Activated CD4-positive, CD25-positive, alpha-beta regulatory T cell (primary cell): ENCODE measurements at regions not wholly inside any gene's neighbourhood (a gene's known extent, or its start where the extent isn't known, plus 50 kb on each side); places are given as distances from the start of the nearest gene placed in this dataset.

Experiments
- DNase-seq, 4 experiments: peaks; one replicate each; lab custom pipeline; 2025; lab: John Stamatoyannopoulos, UW

DNA sequence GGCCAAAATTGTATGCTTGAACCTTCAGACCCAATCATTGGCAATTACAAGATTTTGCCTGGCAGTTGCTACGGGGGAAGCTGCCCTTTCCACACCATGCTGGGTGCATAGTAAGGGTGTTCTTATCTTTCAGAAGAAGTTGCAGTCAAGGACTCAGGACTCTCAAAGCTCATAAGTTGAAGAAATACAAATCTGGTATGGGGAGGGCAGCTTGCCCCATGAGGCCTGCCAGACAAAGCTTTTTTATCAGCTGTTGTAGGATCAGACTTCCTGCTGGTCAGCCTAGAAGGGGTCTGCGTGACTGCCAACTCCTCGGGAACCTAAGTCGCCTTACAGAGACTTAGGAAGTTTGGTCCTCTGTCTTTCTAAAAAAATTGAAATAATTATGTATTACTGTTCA, 174.9 kb upstream of the TECRL start:
- DNase-seq: no peak

DNA sequence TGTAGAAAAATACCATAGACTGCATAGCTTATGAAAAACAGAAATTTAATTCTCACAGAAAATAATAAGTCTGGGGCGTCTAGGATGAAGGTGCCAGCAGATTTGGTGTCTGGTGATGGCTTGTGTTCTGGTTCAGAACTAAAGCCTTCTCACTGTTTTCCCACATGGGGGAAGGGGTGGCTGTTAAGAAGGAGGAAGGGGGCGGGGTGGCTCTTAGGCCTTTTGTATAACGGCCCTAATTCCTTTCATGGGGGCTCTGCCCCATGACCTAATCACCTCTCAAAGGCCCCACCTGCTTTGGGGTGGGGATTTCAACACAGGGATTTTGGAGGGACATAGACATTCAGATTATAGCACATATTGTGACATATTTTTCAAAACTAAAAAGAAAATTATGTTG, 173.2 kb upstream of the TECRL start:
- no peak for DNase-seq

DNA sequence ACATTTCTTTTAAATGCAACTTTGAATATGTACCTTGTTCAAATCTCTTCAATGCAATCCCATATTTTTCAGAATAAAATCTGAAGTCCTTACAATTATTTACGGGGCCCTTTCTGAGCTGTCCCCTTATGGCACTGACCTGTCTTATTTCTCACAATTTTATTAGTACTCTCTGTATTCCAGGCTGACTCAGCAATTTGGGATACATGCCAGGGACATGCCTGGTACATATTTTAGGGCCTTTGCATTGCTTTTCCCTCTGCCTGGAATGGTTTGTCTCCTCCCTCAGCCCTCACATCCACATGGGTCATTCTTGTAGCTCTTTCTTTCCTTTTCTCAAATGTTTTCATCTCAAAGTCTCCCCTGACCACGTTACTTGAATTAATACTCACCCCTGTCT, 172.2 kb upstream of the TECRL start:
- no peak for DNase-seq

DNA sequence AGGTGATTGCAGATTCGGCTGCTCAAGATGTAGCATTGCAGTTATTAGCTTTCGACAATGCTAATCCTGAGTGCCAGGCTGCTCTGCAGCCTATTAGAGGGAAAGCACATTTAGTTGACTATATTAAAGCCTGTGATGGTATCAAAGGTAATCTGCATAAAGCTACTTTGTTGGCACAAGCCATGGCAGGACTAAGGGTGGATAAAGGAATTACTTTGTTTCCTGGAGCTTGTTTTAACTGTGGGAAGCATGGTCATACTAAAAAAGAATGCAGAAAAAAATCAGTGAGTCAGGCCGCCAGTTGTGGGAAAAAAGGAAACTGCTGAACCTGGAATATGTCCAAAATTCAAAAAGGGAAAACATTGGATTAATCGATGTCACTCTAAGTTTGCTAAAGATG, 154.9 kb upstream of the TECRL start:
- DNase-seq: no peak

DNA sequence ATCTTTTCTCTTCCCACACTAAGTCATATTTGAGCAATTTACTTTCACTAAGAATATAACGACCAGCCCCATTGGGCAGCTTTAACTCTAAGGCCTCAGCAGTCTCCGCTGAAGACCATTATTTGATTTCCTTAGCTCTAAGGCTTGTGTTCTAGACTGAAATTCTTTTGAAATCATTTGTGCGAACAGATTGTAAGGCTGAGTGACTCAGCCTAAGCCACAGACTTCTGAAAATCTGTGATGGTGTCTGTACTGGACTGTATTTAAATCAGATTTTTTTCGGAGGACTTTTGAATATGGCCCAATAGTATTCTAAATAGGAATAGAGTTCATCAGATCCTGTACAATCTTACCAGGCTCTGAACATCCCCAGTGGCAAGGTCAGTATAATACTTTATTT, 150.3 kb upstream of the TECRL start:
- DNase-seq: no peak

DNA sequence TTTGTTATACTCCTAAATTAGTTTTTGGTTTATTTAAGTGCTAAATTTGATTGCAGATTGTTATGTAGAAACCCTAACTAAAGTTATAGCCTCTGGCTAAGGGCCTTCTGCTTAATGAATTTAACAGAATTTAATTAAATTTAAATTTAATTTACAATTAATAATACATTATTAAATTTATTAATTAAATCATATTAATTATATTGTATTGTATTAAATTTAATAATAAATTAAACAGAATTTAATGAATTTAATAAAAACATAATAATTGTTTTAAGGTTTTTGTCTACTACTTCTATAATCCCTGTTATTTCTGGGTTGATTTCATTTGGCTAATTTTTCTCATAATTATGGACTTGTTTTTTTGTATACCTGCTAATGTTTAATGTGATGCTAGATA, 141.9 kb upstream of the TECRL start:
- no peak for DNase-seq

DNA sequence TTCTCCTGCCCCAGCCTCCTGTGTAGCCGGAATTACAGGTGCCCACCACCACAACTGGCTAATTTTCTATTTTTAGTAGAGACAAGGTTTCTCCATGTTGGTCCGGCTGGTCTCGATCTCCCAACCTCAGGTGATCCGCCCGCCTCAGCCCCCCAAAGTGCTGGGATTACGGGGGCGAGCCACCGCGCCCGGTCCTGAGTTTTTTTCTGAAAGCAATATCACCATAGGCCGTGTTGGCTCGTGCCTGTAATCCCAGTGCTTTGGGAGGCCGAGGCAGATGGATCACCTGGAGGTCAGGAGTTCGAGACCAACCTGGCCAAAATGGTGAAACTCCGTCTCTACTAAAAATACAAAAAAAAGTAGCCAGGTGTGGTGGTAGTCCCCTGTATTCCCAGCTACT, 136.3 kb upstream of the TECRL start:
- no peak for DNase-seq

DNA sequence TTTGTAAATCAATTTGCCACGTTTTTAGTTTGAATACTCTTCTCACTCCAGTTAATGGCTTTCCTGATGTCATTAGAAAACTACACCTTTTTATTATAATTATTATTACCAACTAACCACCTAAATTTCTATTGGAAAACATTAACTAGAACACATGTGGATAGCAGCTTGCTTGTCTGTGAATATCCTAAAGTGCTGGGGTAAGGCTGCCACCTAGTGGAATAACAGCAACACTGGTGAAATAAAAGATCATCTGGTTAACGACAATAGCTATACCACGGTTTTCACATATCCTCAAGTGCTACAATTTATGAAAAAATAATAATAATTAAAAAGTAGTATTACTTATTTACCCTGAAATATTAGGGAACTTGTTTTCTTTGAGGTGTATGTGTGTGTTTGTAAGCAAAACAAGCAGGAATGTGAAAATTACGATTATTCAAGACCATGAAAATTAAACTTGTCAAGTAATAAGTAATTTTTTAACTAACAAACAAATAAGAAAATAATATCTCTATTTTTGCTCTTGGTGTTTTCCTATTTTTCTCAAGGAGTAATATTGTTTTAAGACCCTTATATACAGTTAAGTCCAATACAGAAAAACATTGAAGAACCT, 130.1 kb upstream of the TECRL start:
- peak in 1 of 4 experiments; percentile 1 for DNase-seq

DNA sequence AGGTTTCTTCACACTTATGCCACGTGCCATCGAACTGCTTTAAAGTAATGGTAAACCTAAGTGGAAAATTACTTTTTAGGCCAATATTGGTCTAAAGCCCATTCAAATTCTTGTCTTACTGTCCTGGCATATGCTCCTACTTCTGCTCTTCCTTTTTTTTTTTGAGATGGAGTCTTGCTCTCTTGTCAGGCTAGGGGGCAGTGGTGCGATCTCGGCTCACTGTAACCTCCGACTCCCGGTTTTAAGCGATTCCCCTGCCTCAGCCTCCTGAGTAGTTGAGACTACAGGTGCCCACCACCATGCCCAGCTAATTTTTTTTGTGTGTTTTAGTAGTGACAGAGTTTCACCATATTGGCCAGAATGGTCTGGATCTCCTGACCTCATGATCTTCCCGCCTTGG, 129.0 kb upstream of the TECRL start:
- no peak for DNase-seq

DNA sequence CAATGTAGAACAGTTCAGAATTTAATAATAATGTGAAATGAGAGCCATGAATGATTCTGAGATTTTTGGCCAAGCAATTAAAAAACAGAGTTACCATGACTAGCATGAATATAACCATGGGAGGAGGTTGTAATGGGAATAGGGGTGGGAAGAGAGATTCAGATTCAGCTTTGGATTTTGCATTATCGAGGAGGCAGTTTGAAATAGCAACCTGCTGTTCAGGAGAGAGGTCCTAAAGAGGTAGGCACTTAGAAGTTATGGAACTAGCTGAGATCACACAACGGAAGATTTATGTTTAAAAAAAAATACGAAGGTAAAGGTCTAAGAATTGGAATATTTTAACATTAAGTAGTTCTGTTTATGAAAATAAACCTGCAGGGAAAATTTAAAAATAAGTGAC, 124.4 kb upstream of the TECRL start:
- no peak for DNase-seq

DNA sequence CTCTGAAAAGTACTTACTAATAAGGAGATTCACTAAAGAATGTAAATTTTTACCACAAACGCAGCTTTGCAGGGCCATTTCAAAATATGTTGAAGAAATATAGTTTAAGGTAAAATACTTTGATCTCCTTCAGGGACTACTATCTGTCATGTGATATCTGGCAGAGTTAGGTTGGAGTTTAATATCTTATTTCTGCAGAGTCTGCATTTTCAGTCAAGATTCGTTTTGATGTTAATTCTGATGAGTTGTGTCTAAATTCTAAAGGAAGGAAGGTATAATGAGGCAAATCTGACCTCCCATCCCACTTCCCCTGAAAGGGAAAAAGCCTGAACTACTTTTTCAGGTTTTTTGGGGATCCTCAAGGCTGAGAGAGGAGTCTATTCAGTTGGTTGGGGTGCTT, 123.9 kb upstream of the TECRL start:
- DNase-seq: no peak

DNA sequence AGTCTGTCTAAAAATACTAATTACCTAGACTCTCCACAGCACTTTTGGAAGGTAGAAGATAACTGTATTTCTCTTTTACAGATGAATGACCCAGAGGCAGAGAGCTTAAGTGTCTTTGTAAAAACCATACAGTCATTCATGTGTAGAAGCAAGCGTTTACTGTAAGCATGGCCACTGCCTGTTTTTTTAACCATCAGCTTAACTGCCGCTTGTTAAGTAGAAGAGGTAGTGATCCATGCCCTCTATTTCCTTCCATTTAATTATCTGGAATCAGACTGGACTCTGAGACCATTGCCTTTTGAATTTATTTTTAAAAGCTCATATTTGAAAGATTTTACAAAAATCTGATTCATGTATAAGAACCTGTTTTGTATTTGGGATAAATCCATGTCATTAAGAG, 111.2 kb upstream of the TECRL start:
- no peak for DNase-seq

DNA sequence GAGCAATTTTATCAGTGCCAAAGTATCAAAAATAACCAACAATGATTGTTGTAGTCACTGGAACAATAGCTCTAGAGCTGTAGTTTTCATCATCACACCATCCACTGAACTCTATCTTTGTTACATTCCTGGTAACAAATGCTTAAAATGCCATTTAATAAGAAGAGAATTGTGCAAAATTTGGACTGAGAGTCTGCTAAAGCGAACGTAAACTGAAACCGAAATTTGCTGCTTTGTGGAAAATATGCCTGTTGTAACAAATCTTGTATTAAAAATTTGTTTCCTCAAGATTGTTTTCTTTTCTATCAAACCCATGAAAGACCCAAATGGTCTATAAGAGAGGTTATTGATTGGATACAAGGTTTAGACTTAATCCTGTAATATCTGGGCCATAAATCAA, 109.3 kb upstream of the TECRL start:
- no peak for DNase-seq

DNA sequence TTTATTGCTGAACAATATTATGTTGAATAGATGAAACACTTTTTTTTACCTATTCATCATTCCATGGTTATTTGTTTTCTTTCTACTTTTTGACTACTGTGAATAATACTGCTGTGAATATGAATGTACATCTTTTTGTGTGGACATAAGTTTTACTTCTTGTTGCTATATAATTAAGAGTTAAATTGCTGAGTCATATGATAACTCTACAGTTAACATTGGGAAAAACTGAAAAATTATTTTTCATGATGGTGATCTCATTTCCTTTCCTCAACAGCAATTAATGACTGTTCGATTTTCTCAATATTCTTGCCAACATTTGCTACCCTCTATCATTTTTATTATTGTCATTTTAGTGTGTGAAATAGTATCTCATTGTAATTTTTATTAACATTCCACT, 106.9 kb upstream of the TECRL start:
- DNase-seq: no peak

DNA sequence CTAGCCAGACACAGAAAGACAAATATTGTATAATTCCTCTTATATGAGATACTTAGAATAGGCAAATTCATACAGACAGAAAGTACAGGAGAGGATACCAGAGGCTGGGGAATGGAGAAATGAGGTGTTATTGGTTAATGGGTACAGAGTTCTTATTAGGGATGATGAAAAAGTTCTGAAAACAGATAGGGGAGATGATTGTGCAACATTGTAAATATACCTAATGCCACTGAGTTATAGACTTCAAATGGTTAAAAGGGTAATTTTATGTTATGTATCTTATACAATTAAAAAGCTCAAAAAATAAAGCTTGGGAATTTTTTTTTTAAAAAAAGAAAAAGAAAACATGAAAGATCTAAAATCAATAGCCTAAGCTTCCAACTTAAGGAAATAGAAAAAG, 98.8 kb upstream of the TECRL start:
- no peak for DNase-seq

DNA sequence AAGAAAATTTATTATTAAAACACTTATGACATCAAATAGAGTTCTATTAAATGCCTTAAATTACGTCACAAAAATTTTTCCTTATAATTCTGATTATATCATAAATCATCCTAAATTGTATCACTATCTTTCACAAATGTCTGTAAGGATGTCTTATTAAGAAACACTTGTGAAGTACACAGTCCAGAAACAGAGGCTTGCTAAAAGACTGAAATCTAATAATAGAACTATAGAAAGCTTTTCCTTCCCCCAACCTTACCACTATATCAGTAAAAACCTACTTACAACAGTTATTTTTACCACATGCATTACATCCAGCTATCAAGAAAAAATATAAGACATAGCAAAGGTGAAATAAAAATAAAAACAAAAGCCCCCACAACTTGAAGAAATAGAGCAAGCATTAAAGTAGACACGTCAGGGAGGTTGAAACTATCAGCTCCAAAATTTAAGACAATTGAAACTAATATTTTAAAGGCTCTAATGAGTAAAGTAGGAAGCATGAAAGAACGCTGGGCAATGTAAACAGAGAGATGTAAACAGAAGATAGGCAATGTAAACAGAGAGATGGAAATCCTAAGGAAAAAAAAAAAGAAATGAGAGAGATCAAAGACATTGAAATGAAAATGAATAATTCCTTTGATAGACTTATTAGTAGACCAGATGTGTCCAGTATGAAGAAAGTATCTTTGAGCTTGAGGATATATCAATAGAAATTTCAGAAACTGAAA, 94.9 kb upstream of the TECRL start:
- DNase-seq: no peak

DNA sequence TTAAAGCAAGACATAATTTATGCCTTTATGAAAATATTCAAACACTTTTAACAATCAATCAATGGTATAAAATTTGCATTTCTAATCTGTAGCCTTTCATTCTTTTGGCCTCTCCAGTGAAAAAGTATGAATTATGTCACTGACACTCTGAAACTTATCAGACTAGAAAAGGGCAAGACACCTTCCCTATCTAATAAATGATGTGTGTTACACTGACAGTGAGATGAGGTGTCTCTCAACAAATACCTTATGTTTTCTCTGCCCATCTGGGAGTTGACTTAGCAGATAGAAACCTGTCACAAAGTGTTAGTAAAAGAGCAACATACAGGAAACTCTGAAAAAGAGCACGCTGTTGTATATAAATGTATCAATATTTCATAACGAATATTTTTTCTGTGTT, 94.2 kb upstream of the TECRL start:
- no peak for DNase-seq

DNA sequence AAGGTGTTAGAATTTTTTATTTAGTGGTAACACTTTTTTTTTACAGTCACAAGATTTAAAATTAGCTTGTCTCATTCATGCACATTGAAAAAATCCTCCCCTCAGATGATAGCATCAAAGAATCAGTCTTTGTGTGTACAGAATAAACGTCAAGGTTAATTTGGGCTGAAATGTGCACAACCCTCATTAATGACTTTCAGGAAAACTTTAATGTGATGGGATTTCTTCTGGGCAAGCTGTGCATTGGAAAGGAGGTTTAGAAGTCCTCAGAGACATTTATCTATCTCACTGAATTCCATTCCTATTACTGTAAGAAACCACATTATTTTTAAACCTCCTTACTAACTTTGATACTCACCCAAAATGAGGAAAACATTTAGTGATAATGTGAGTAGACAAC, 88.2 kb upstream of the TECRL start:
- no peak for DNase-seq

DNA sequence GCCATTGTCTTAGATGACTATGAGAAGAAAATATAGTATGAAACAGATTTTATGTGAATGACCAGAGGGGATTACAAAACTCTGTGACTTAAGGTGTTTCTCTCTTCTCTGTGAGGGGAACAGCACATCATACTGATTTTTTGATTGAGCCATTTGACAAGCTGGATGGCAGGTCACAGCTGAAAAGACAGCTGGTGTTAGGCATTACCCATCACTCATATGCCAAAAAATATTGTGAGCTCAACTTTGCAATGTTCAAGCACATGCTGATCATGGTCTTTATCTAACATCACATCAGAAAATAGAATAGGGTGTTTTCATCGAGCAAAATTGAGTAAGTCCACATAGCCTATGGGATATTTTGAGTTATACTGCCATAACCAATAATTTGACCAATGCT, 86.7 kb upstream of the TECRL start:
- DNase-seq: no peak

DNA sequence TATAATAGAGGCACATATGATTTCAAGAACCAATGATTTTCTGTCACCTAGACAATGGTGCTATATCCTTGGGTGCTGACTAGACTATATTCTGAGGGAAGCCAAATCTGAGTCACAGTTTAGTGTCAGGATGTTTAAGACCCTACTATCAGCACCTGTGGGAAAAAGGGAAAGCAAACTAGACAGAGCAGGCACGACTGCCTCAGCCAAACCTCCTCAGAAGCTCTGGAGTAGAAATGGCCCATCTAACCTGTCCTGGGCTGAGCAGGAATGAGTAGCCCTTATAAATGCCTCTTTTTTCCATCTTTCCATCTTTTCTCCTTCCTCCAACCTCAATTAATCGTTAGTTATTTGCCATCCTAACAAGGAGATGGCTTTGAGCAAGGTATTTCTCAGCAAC, 80.4 kb upstream of the TECRL start:
- DNase-seq: no peak

DNA sequence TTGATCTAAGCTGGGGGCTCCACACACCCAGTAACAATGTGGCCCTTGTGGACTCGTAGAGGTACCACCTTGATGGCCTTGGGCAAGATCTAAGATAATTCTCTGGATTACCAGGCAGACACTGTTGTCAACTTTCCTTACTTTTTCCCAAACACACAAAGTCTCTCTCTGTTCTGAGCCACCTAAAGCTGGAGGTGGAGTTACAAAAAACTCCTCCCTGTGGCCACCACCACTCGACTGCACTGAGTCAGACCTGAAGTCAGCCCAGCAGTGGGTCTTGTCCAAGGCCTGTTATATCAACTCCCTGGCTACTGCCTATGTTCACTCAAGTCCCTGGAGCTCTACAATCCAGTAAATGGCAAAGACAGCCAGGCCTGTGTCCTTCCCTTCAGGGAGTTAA, 70.1 kb upstream of the TECRL start:
- DNase-seq: no peak

DNA sequence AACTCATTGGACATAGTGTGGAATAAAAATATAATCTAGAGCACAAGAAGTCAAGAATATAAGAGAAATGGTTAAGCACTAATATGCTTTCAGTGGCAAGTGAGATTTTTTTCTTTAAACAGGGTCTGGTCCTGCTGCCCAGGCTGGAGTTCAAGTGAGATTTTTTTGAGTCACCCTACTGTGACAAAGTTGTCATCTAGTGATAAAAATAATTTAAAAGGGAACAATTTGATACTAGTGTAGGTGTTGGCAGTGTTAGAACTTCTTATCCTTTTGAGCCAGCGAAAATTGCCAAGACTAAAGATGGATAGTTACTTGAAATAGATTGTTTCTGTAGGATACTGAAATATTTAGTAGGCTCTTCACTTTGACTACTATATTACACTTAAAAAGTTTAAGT, 67.9 kb upstream of the TECRL start:
- no peak for DNase-seq

DNA sequence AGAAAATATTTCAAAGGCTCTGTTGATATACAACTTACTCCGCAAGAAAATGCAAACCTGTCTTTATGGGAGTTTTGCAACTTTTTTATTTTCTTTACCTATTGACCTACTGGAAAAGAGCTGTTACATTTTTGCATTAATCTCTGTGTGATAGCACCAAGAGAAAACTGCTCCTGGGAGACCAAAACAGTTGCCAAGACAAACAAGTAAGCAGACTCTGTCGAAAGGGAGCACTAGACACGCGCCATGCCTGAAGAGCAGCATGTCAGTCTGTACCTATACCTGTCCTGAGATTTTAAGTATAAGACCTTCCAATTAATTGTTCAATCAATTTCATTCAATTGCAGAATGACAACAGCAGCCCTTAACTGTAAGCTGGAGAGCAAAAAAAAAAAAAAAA, 56.0 kb upstream of the TECRL start:
- no peak for DNase-seq

DNA sequence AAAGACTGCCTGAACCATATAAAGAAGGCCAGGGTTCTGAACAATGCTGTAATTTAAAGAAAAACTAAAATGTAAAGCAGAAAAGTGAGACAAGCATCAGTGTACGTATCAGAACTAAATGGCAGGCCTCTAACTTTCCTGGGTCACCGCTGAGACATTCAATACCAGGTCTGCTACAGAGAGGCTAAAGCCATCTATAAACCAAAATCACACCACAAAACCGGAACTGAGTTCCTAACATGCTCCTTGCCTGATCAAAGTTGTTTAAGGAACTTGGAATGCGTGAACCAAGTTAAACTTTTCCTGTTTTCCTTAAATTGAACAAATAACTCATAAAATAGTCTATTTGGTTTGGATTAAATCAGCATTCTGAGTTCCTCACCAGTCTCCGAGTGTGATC, 55.3 kb upstream of the TECRL start:
- no peak for DNase-seq
